GM19351 (cell line): ENCODE measurements at regions not wholly inside any gene's neighbourhood (a gene's known extent, or its start where the extent isn't known, plus 50 kb on each side); places are given as distances from the start of the nearest gene placed in this dataset.

Source experiments
- ATAC-seq: cut with Tn5 transposase; IDR thresholded peaks from one replicate; pipeline ENCODE4 v1.9.1; 2021; ENCODE audit warnings: mild to moderate bottlenecking, moderate library complexity; ENCODE audit not compliant: unreplicated experiment

- ATAC-seq = no peak
Observed at GRCh38 chr10:78310481-78311080, 276.9 kb downstream of the RPS24 start.

- no peak for ATAC-seq
Observed at GRCh38 chr10:78312197-78313047, 278.8 kb downstream of the RPS24 start.

GRCh38 chr10:78313048-78313381 is 279.4 kb downstream of the RPS24 start:
- ATAC-seq = no peak

- ATAC-seq = no peak
Observed at GRCh38 chr10:78313636-78314035, 280.0 kb downstream of the RPS24 start.

GRCh38 chr10:78314651-78315050 is 281.0 kb downstream of the RPS24 start:
- ATAC-seq = no peak

GRCh38 chr10:78316451-78316931 is 282.8 kb downstream of the RPS24 start:
- no peak for ATAC-seq

GRCh38 chr10:78318305-78318704 is 284.6 kb downstream of the RPS24 start:
- no peak for ATAC-seq

- ATAC-seq = no peak
Observed at GRCh38 chr10:78319371-78319770, 285.7 kb downstream of the RPS24 start.

GRCh38 chr10:78319841-78320240 is 286.2 kb downstream of the RPS24 start:
- no peak for ATAC-seq

- no peak for ATAC-seq
Observed at GRCh38 chr10:78320506-78320905, 286.8 kb downstream of the RPS24 start.

- ATAC-seq = no peak
Observed at GRCh38 chr10:78321000-78321399, 287.3 kb downstream of the RPS24 start.

- no peak for ATAC-seq
Observed at GRCh38 chr10:78321500-78321899, 287.8 kb downstream of the RPS24 start.

- no peak for ATAC-seq
Observed at GRCh38 chr10:78326372-78326771, 292.7 kb downstream of the RPS24 start.

GRCh38 chr10:78327778-78328591 is 294.3 kb downstream of the RPS24 start:
- no peak for ATAC-seq

- ATAC-seq = no peak
Observed at GRCh38 chr10:78328592-78329404, 295.1 kb downstream of the RPS24 start.

GRCh38 chr10:78330884-78331283 is 297.2 kb downstream of the RPS24 start:
- no peak for ATAC-seq

- ATAC-seq = no peak
Observed at GRCh38 chr10:78331391-78331922, 297.8 kb downstream of the RPS24 start.

- ATAC-seq = no peak
Observed at GRCh38 chr10:78332012-78332411, 298.3 kb downstream of the RPS24 start.

GRCh38 chr10:78332657-78333056 is 299.0 kb downstream of the RPS24 start:
- ATAC-seq = no peak

- no peak for ATAC-seq
Observed at GRCh38 chr10:78333362-78334143, 299.9 kb downstream of the RPS24 start.
